ENCODE measurements at regions not wholly inside any gene's neighbourhood (a gene's known extent, or its start where the extent isn't known, plus 50 kb on each side); places are given as distances from the start of the nearest gene placed in this dataset.

DNA sequence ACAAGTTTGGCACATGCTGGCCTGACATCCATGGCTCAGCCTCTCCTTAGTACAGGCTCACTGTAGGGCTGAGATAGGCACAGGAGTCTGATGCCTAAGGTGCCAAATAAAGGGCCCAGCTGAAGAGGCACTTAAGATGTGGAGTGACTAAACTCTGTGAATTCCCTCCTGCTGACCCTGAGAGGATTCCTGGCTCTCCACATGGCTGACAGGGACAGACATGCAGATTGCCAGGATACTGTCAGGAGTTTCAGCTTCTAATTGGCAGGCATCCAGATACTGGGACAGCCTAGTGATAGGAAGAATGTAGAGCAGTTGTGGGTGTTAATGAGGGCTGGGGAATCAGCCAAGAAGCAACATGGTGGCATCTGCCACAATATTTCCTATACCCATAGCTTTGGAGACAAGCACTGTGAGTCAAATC, 558.7 kb downstream of the INSC start:
- H3K79me2 ChIP-seq, result no peaks in the 10 kb centered on the region
- H3K9me2 ChIP-seq (replicated peaks; ENCODE audit: insufficient read depth), result no peaks in the 10 kb centered on the region
- no peak for TF ChIP-seq EZH2 (IDR thresholded peaks at IDR 0.05; ENCODE audit: borderline replicate concordance)
- TF ChIP-seq EZH2phosphoT487 (IDR thresholded peaks at IDR 0.05; ENCODE audit: low read depth, severe bottlenecking, unreplicated experiment), result no peak
- no peak for TF ChIP-seq CTCF (IDR thresholded peaks at IDR 0.05; ENCODE audit: poor library complexity)
- no peak overlapping the region for H3K4me3 ChIP-seq
- no peak overlapping the region for H3K27ac ChIP-seq
- H3K27me3 ChIP-seq, result no peaks in the 10 kb centered on the region
- peaks cover 6% of the 10 kb centered on the region for H3K4me1 ChIP-seq (ENCODE audit: insufficient read depth)
- DNase-seq (ENCODE audit: low spot score), result no peak
- H3K36me3 ChIP-seq (replicated peaks; ENCODE audit: insufficient read depth, low read depth), result no peaks in the 10 kb centered on the region
- no peaks in the 10 kb centered on the region for H4K20me1 ChIP-seq (ENCODE audit: insufficient read depth, poor library complexity, severe bottlenecking)
- no peaks in the 10 kb centered on the region for H3K9me3 ChIP-seq (ENCODE audit: low read depth)
- H3K4me2 ChIP-seq, result no peak overlapping the region
- H2AFZ ChIP-seq, result no peak overlapping the region

- Histone ChIP-seq H4K20me1 (ENCODE audit: insufficient read depth, poor library complexity, severe bottlenecking) (no peaks in the 10 kb centered on the region), H3K9me3 (ENCODE audit: low read depth) (no peaks in the 10 kb centered on the region), H2AFZ (no peak overlapping the region), H3K79me2 (no peaks in the 10 kb centered on the region), H3K4me3 (no peak overlapping the region), H3K27me3 (no peaks in the 10 kb centered on the region), H3K36me3 (replicated peaks; ENCODE audit: insufficient read depth, low read depth) (no peaks in the 10 kb centered on the region), H3K27ac (no peak overlapping the region), H3K9me2 (replicated peaks; ENCODE audit: insufficient read depth) (no peaks in the 10 kb centered on the region), H3K4me1 (ENCODE audit: insufficient read depth) (peaks cover 3% of the 10 kb centered on the region), H3K4me2 (no peak overlapping the region)
- no peak for DNase-seq (ENCODE audit: low spot score)
- no peak for TF ChIP-seq EZH2phosphoT487 (IDR thresholded peaks at IDR 0.05; ENCODE audit: low read depth, severe bottlenecking, unreplicated experiment)
- 94% methylated on average over 1 of the region's 1 CpG for whole genome bisulfite sequencing (ENCODE audit: low lambda C conversion rate, missing lambda C conversion rate)
These were observed 560.0 kb downstream of the INSC start for GRCh38 chr11:15674756-15675155.

- H3K36me3 ChIP-seq (replicated peaks; ENCODE audit: insufficient read depth, low read depth), result no peaks in the 10 kb centered on the region
- no peaks in the 10 kb centered on the region for H3K4me1 ChIP-seq (ENCODE audit: insufficient read depth)
- no peaks in the 10 kb centered on the region for H3K27me3 ChIP-seq
- H3K4me3 ChIP-seq, result no peak overlapping the region
- no peak for DNase-seq (ENCODE audit: low spot score)
- H3K79me2 ChIP-seq, result no peaks in the 10 kb centered on the region
- H3K27ac ChIP-seq, result no peak overlapping the region
- WGBS (ENCODE audit: low lambda C conversion rate, missing lambda C conversion rate), result 88% methylated on average over 1 of the region's 1 CpG
- H2AFZ ChIP-seq, result no peak overlapping the region
- H3K9me2 ChIP-seq (replicated peaks; ENCODE audit: insufficient read depth), result no peaks in the 10 kb centered on the region
- no peak overlapping the region for H3K4me2 ChIP-seq
- TF ChIP-seq CTCF (IDR thresholded peaks at IDR 0.05; ENCODE audit: poor library complexity), result no peak
- TF ChIP-seq EZH2phosphoT487 (IDR thresholded peaks at IDR 0.05; ENCODE audit: low read depth, severe bottlenecking, unreplicated experiment), result no peak
- no peak for TF ChIP-seq EZH2 (IDR thresholded peaks at IDR 0.05; ENCODE audit: borderline replicate concordance)
- no peaks in the 10 kb centered on the region for H3K9me3 ChIP-seq (ENCODE audit: low read depth)
- no peaks in the 10 kb centered on the region for H4K20me1 ChIP-seq (ENCODE audit: insufficient read depth, poor library complexity, severe bottlenecking)
These were observed 561.0 kb downstream of the INSC start for GRCh38 chr11:15675683-15676082.

DNA sequence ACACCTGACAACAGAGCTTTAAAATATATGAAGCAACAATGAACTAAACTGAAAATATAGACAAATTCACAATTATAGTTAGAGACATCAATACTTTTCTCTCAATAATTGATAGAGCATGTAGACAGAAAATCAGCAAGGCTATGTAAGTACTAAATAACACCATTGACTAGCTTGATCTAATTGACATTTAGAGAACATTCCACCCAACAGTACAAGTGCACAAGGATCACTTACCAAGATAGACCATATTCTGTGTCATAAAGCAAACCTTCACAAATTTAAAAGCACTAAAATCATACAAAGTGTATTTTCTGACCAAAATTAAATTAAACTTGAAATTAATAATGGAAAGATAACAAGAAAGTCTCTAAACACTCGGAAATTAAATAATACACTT, 562.5 kb downstream of the INSC start:
- H3K36me3 ChIP-seq (replicated peaks; ENCODE audit: insufficient read depth, low read depth), result no peaks in the 10 kb centered on the region
- no peaks in the 10 kb centered on the region for H3K27me3 ChIP-seq
- H3K4me2 ChIP-seq, result no peak overlapping the region
- no peak overlapping the region for H3K27ac ChIP-seq
- DNase-seq (ENCODE audit: low spot score), result no peak
- no peaks in the 10 kb centered on the region for H3K79me2 ChIP-seq
- no peaks in the 10 kb centered on the region for H4K20me1 ChIP-seq (ENCODE audit: insufficient read depth, poor library complexity, severe bottlenecking)
- no peaks in the 10 kb centered on the region for H3K4me1 ChIP-seq (ENCODE audit: insufficient read depth)
- H2AFZ ChIP-seq, result no peak overlapping the region
- H3K4me3 ChIP-seq, result no peak overlapping the region
- no peaks in the 10 kb centered on the region for H3K9me2 ChIP-seq (replicated peaks; ENCODE audit: insufficient read depth)
- WGBS (ENCODE audit: low lambda C conversion rate, missing lambda C conversion rate), result 44% methylated on average over 1 of the region's 1 CpG
- TF ChIP-seq CTCF (IDR thresholded peaks at IDR 0.05; ENCODE audit: poor library complexity) (no peak), EZH2phosphoT487 (IDR thresholded peaks at IDR 0.05; ENCODE audit: low read depth, severe bottlenecking, unreplicated experiment) (no peak), EZH2 (IDR thresholded peaks at IDR 0.05; ENCODE audit: borderline replicate concordance) (no peak)
- H3K9me3 ChIP-seq (ENCODE audit: low read depth), result no peaks in the 10 kb centered on the region
